Brain pericyte (primary cell): ENCODE measurements at regions not wholly inside any gene's neighbourhood (a gene's known extent, or its start where the extent isn't known, plus 50 kb on each side); places are given as distances from the start of the nearest gene placed in this dataset.

Experiments
- DNase-seq: peaks from one replicate; pipeline ENCODE4 v3.0.0-alpha.2; 2012; ENCODE audit warnings: low read depth, low spot score

DNA sequence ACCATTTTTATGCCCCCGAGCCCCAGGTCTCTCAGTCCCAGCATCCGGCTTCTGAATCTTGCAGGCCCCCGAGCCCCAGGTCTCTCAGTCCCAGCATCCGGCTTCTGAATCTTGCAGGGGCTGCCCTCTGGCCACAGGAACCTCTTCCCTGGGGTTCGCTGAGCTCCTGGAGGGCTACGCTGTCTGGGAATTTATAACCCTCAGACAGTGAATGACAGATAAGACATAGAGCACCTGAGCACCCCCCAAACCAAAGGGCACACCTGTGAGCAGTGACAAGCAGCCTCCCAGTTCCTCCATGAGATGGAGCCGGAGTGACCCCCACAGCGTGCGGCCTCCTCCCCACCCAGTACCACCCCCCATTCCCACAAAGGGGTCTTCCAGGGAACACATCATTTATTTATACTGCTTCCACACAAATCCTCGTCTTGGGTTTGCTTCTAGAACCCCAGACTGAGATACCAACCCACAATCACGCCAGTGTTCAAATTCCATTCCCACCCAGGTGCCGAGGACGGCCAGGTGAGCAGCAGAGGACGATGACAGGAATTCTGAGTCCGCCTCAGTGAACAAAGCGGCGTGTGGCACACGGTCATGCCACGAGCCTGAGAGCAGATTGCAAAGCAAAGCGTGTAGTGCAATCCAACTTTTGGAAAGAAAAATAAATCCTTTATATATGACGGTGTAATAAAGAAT, 57.7 kb upstream of the FAM20C start:
- no peak for DNase-seq

DNA sequence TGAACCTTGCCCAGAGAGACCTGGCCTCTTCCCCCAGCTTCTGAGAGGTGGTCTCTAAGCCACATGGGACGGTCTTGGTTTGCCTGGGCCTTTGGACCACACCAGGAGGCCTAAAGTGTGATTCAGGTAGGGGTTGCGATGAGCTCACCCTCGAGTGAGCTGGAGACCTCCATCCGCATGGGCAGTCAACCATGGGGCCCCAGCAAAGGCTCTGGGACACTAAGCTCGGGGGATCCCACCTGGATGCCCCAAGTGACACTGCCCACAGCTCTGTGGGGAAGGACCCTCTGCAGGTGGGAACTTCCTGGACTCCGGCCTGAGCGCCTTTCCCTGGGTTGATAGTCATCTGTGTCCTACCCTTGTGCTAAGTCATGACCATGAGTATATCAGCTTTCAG, 57.1 kb upstream of the FAM20C start:
- DNase-seq: no peak

DNA sequence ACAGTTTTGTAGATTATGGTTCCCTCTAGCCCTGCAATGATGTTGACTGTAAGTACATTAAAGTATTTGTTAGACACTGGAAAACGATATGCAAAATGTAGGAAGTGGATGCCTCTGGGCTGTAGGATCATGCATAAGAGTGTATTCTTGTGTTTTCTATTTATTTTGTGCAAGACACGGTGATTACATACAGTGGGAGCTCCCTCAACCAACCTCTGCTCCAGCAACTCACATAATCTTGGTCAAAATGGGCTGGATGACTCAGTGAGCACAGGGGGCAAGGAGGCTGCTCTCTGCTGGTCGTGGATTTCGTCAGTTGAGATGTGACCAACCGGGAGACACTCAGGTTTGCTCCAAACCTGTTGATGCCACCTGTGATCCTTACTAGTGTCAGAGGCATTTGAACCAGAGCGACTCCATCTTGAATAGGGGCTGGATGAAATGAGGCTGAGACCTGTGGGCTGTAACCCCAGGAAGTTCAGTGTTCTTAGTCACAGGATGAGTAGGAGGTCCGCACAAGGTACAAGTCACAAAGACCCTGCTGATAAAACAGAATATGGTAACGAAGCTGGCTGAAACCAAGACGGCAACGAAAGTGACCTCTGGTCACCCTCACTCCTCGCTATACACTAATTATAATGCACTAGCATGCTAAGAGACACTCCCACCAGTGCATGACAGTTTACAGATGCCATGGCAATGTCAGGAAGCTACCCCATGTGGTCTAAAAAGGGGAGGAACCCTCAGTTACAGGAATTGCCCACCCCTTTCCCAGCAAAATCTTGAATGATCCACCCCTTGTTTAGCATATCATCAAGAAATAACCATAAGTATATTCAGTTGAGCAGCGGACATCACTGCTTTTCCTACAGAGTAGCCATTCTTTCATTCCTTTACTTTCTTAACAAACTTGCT, 56.4 kb upstream of the FAM20C start:
- DNase-seq: no peak

DNA sequence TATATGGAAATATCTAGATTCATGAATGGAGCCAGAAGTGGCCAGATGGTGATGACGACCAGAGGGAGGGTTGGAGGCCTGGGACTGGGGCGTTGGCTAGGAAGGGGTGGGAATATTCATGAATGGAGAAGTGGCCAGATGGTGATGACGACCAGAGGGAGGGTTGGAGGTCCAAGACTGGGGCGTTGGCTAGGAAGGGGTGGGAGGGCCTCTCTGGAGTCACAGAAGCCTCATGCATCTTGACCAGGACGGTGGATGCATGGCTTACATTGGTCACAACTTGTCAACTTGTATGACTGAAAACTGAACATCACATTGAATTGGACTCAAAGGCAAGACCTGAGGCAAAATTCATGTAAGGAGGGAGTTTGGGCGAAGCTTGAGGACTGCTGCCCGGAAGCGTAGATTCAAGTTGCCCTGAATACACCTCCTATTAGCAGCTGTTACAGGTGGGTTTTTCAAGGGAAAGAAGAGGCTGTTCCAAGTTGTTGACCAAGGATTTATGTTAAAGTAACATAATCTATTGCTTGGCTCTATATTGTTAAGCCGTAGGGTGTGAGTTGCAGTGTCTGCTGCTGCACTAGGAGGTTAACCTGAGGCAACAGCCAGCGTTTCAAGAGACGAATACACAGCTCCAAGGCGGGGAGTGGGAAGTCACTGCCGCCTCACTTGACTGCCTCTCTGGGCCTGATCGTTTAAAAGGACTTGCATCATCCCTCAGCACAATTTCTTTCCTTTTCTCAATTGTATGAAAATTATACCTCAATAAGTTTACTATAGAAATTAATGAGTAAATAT, 55.1 kb upstream of the FAM20C start:
- no peak for DNase-seq

DNA sequence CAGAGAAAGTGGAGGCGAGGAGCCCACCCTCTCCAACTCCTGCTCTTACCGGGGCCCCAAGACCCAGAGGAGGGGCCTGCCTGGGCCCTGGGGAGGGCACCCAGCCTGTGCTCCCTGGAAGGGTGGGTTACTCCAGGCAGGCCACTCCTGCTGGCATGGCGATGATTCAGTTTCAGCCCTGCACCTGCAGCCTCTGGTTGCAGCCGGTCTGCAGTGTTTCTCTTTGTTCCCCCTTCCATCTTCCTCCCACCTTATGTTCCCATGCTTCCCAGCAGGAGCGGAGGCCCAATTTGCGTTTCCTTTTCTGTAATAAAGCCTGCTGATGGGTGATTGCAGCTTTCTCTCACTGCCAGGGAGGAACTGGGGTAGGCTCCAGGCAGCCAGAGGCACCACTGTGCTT, 53.2 kb upstream of the FAM20C start:
- DNase-seq: no peak

DNA sequence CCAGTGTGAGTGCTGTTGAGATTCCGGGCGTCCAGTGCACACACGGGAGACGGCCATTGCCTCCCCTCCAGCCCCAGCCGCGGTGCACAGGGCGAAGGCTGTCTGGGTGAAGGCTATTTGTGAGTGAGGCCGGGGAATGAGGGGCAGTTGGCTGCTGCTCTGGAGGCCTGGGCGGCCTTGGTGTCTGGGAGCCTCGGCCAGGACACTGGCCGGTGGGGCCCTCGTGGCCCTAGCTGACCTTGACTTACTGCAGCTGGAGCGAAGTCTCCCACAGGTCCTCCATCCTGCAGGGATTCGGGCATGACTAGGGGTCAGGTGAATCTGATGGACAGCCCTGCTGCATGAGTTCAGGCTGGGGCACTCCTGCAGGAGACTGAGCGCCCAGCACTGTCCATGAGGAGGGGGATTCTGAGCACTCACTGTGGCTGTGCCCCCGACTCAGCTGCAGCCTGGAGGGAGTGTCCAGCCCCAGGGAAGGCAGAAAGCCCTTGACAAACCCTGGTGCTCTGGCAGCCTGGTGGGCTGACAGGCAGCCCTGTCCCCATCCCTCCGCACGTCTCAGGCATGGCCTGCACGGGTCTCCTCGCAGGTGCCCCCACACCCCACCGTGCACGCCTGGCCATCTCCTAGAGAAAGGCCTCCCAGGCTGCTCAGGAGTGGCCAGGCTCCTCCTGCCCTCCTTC, 52.7 kb upstream of the FAM20C start:
- DNase-seq: no peak

DNA sequence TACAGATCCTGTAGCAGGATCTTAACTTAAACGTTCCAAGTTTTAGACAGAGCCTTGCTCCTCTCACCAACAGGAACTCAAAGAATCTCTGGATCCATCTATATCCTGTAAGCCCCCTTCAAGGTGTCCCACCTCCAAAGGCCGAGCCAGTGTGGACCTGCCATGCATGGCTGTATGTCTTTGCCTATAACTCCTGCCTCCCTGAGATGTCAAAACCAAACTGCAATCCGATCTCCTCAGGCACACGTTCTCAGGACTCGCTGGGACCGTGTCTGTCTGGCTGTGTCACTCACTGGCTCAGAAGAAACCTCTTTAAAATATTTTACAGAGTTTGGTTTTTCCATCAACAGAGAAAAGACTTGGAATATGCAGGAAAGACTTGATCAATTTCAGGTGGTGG, 51.4 kb upstream of the FAM20C start:
- no peak for DNase-seq

DNA sequence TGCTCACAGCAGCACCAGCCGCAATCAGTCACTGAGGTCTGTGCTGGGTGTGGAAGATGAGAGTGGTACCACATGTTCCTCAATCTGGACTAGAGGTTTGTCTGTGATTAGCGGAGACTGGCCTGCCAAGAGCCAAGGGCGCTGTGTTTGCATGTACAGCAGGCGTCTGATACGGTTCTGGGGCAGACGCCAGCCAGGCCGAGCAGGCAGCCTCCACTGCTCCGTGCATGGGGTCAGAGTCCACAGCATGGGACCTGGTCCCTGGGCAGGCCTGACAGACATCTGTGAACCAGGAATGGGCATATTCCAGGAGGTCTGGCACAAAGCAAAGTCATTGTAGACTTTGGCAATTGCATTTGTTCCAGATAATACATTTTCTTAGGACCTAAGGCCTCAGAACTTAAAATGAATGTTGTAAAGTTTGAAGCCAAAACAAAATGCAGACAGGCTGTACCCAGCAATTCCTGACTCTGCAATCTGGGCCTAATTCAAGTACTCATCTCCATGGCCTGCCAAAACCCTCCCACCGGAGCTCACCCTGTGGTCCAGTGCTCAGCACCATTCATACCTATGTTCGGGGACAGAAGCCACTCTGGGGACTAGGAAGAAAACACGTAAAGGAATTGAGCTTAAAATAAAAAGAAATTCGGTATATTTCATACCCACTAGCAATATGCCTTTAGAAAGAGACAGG, 50.0 kb upstream of the FAM20C start:
- no peak for DNase-seq
